ENCODE measurements at regions not wholly inside any gene's neighbourhood (a gene's known extent, or its start where the extent isn't known, plus 50 kb on each side); places are given as distances from the start of the nearest gene placed in this dataset.

- CTCF ChIA-PET: no interaction called here
- DNase-seq (ENCODE audit: low read depth, low spot score): no peak
Observed at GRCh38 chr11:94681852-94682251, 86.3 kb upstream of the AMOTL1 start.

GRCh38 chr11:94694309-94695060, 73.7 kb upstream of the AMOTL1 start:
- H3K9me3 ChIP-seq (replicated peaks; ENCODE audit: control insufficient read depth, insufficient read depth, low read length): no peaks in the 10 kb centered on the region
- RAD21 ChIA-PET (ENCODE audit: unreplicated experiment): no interaction called here
- no peak for ATAC-seq
- no peak overlapping the region for H3K27ac ChIP-seq (ENCODE audit: control insufficient read depth, insufficient read depth)
- SMC1A ChIA-PET (ENCODE audit: uncharacterized antibody, unreplicated experiment): interaction anchor here (0.7 to 1.6 kb wide), 2 partner anchors 9 to 228 kb away, joined by 3 to 4 read pairs; no protein-coding TSS in a partner anchor
- H3K4me1 ChIP-seq (ENCODE audit: control insufficient read depth, insufficient read depth, low read length): no peaks in the 10 kb centered on the region
- WGBS (ENCODE audit: insufficient coverage, insufficient replicate concordance, low lambda C conversion rate, missing lambda C conversion rate): 33% methylated on average over 4 of the region's 4 CpGs
- H3K4me3 ChIP-seq: no peak overlapping the region
- intact Hi-C loops (cut with micrococcal nuclease; ENCODE audit: unreplicated experiment): loop anchor here (5.0 kb wide), 1 partner anchor 428 kb away; no protein-coding TSS in a partner anchor
- no peaks in the 10 kb centered on the region for H3K36me3 ChIP-seq (ENCODE audit: control insufficient read depth in 2 of 2, insufficient read depth in 2 of 2, low read length in 1 of 2)
- in situ Hi-C loops (cut with MboI): no loop called here
- H3K4me2 ChIP-seq (ENCODE audit: control insufficient read depth, insufficient read depth): no peak overlapping the region
- CTCF ChIA-PET: interaction anchor here (1.0 to 1.4 kb wide), 2 partner anchors 15 to 203 kb away, joined by 3 to 4 read pairs; no protein-coding TSS in a partner anchor
- POLR2A ChIA-PET: no interaction called here
- no peaks in the 10 kb centered on the region for H3K79me2 ChIP-seq (ENCODE audit: control insufficient read depth, insufficient read depth, low read length)
- BruUV-seq (replicated peaks): no TSS peak
- H4K20me1 ChIP-seq (ENCODE audit: control insufficient read depth, insufficient read depth): no peaks in the 10 kb centered on the region
- no peaks in the 10 kb centered on the region for H3K27me3 ChIP-seq (replicated peaks in 1 of 2; ENCODE audit: control insufficient read depth in 2 of 2, insufficient read depth in 2 of 2, low read length in 1 of 2)
- no peak for FAIRE-seq
- no peak overlapping the region for H2AFZ ChIP-seq (ENCODE audit: control insufficient read depth, low read depth, low read length)
- DNase-seq (ENCODE audit: low read depth, low spot score): no peak
- H3K9ac ChIP-seq (ENCODE audit: control insufficient read depth, insufficient read depth, low read length): no peak overlapping the region
- TF ChIP-seq ETV6 (conservative IDR thresholded peaks at IDR 0.05 in 1 of 2, IDR thresholded peaks at IDR 0.05 in 1 of 2; ENCODE audit: borderline replicate concordance in 1 of 2, low read depth in 1 of 2) (no peak), SMAD5 (IDR thresholded peaks at IDR 0.05; ENCODE audit: low read depth) (no peak), RBBP5 (conservative IDR thresholded peaks at IDR 0.05) (no peak), ZNF217 (IDR thresholded peaks at IDR 0.05) (no peak), PKNOX1 (IDR thresholded peaks at IDR 0.05) (no peak), SIN3A (IDR thresholded peaks at IDR 0.05; ENCODE audit: low read depth, low read length) (no peak), CBX3 (IDR thresholded peaks at IDR 0.05; ENCODE audit: borderline replicate concordance, low read depth) (no peak), TCF7 (IDR thresholded peaks at IDR 0.05; ENCODE audit: borderline replicate concordance) (no peak), SIX5 (IDR thresholded peaks at IDR 0.05; ENCODE audit: low read depth, low read length, severe bottlenecking) (no peak), PAX8 (IDR thresholded peaks at IDR 0.05) (no peak), CREM (IDR thresholded peaks at IDR 0.05; ENCODE audit: low read depth) (no peak), MTA2 (IDR thresholded peaks at IDR 0.05; ENCODE audit: low read depth) (no peak), BCL11A (IDR thresholded peaks at IDR 0.05; ENCODE audit: low read depth, low read length) (no peak)

More at GRCh38 chr11:94681852-94682251, 86.3 kb upstream of the AMOTL1 start:
- H4K20me1 ChIP-seq (ENCODE audit: control insufficient read depth, insufficient read depth): no peaks in the 10 kb centered on the region
- FAIRE-seq (no peak), ATAC-seq (no peak)
- no peaks in the 10 kb centered on the region; a peak in 2 of 4 replicates for H3K27me3 ChIP-seq (replicated peaks in 1 of 2; ENCODE audit: control insufficient read depth in 2 of 2, insufficient read depth in 2 of 2, low read length in 1 of 2)
- no TSS peak for BruUV-seq (replicated peaks)
- no peak overlapping the region for H3K4me2 ChIP-seq (ENCODE audit: control insufficient read depth, insufficient read depth)
- TF ChIP-seq SIX5 (IDR thresholded peaks at IDR 0.05; ENCODE audit: low read depth, low read length, severe bottlenecking) (no peak), CHD2 (IDR thresholded peaks at IDR 0.05; ENCODE audit: borderline replicate concordance, low read depth, low read length) (no peak), NFYA (IDR thresholded peaks at IDR 0.05; ENCODE audit: borderline replicate concordance, low read depth, low read length) (no peak), ATF3 (IDR thresholded peaks at IDR 0.05; ENCODE audit: borderline replicate concordance, extremely low read depth, low read depth, low read length) (no peak), MTA3 (IDR thresholded peaks at IDR 0.05; ENCODE audit: borderline replicate concordance, low read length) (no peak), LARP7 (IDR thresholded peaks at IDR 0.05) (no peak)
- H3K79me2 ChIP-seq (ENCODE audit: control insufficient read depth, insufficient read depth, low read length): no peaks in the 10 kb centered on the region
- SMC1A ChIA-PET (ENCODE audit: uncharacterized antibody, unreplicated experiment): interaction anchor here (0.6 to 0.7 kb wide), 2 partner anchors 623 to 986 kb away, joined by 3 read pairs; no protein-coding TSS in a partner anchor
- no peaks in the 10 kb centered on the region for H3K36me3 ChIP-seq (ENCODE audit: control insufficient read depth in 2 of 2, insufficient read depth in 2 of 2, low read length in 1 of 2)
- H3K27ac ChIP-seq (ENCODE audit: control insufficient read depth, insufficient read depth): no peak overlapping the region
- in situ Hi-C loops (cut with MboI): no loop called here
- RAD21 ChIA-PET (ENCODE audit: unreplicated experiment): no interaction called here
- intact Hi-C loops (cut with micrococcal nuclease; ENCODE audit: unreplicated experiment): no loop called here
- 0% methylated on average over 1 of the region's 1 CpG for WGBS (ENCODE audit: insufficient coverage, insufficient replicate concordance, low lambda C conversion rate, missing lambda C conversion rate)
- no peaks in the 10 kb centered on the region for H3K9me3 ChIP-seq (replicated peaks; ENCODE audit: control insufficient read depth, insufficient read depth, low read length)
- H3K4me3 ChIP-seq: no peak overlapping the region
- no peak overlapping the region for H2AFZ ChIP-seq (ENCODE audit: control insufficient read depth, low read depth, low read length)
- H3K4me1 ChIP-seq (ENCODE audit: control insufficient read depth, insufficient read depth, low read length): no peaks in the 10 kb centered on the region
- H3K9ac ChIP-seq (ENCODE audit: control insufficient read depth, insufficient read depth, low read length): no peak overlapping the region
- POLR2A ChIA-PET: no interaction called here

Measured in GM12878 (cell line).